Adrenal gland (tissue), 9 donors: ENCODE measurements at regions not wholly inside any gene's neighbourhood (a gene's known extent, or its start where the extent isn't known, plus 50 kb on each side); places are given as distances from the start of the nearest gene placed in this dataset.

Source experiments
- DNase-seq, 7 donors: peaks; one replicate each; pipeline ENCODE4 v3.0.0-alpha.2; 2019 to 2020
- H3K27ac ChIP-seq, 5 donors: fragments of 200-600 bp; sonication (generic) in 4 of 5; 1 replicate in 3 of 5; 2 replicates in 2 of 5; pipeline versions ENCODE4 v1.5.1 to v1.8.0; 2016 to 2020; ENCODE audit warnings: mild to moderate bottlenecking in 1 of 5
- H3K27me3 ChIP-seq: fragments of 200-600 bp; 2 replicates; pipeline ENCODE4 v1.8.0; 2021
- H3K36me3 ChIP-seq, 2 donors: fragments of 200-600 bp; replicated peaks in 1 of 2; 1 replicate in 1 of 2; 2 replicates in 1 of 2; pipeline versions ENCODE4 v1.5.1 to v1.8.0; 2018 to 2022
- H3K4me1 ChIP-seq, 2 donors: fragments of 200-600 bp; replicated peaks in 1 of 2; 1 replicate in 1 of 2; 2 replicates in 1 of 2; pipeline versions ENCODE4 v1.5.1 to v1.8.0; 2018 to 2021
- H3K4me3 ChIP-seq, 4 donors: fragments of 200-600 bp; sonication (generic) in 3 of 4; one replicate each; pipeline ENCODE4 v1.5.1; 2016 to 2018
- H3K9me3 ChIP-seq, 3 donors: fragments of 200-600 bp; sonication (generic) in 1 of 3; replicated peaks in 1 of 3; 1 replicate in 2 of 3; 2 replicates in 1 of 3; pipeline versions ENCODE4 v1.5.1 to v1.8.0; 2016 to 2021
- CTCF ChIP-seq, 6 experiments: fragments of 450-650 bp in 4 of 6; fragments of 200-600 bp in 2 of 6; sonication (generic) in 1 of 6; IDR thresholded peaks; 1 replicate in 5 of 6; 2 replicates in 1 of 6; pipeline versions ENCODE4 v1.5.1 to v1.8.0; 2016 to 2021; ENCODE audit warnings: antibody characterized with exemption in 6 of 6, mild to moderate bottlenecking in 2 of 6, moderate library complexity in 1 of 6
- POLR2A ChIP-seq, 2 donors: fragments of 450-650 bp; IDR thresholded peaks; one replicate each; pipeline ENCODE4 v1.6.1; 2017; ENCODE audit warnings: antibody characterized with exemption in 2 of 2, mild to moderate bottlenecking in 2 of 2, moderate library complexity in 1 of 2
- WGBS, 4 donors: extraction: QIAGEN DNeasy Blood & Tissue Kit in 2 of 4; methylation state at CpG; one replicate each; pipeline versions ENCODE4 v1.1.5 to v1.1.7; 2013 to 2017; 5-methylcytosine and 5-hydroxymethylcytosine counted together
- intact Hi-C, 2 donors: fragments of 100-400 bp; cut with DNase I; formaldehyde crosslinking; loops; one replicate each; pipeline versions ENCODE4 v1.14.1 to v1.15.0; 2022 to 2023
- donor health status: healthy with polysubstance abuse.
- donor health status: Bipolar disorder and iron deficiency.
- donor health status: DM: yes; HTN: yes; CAD: no.
- donor health status: DM: no; HTN: no; CAD: no.
- donor health status: DM: no; HTN: no; CAD: no.

- H3K9me3 ChIP-seq, result no peaks in the 10 kb centered on the region
- peaks cover 6% of the 10 kb centered on the region for H3K27me3 ChIP-seq
- TF ChIP-seq POLR2A (IDR thresholded peaks at IDR 0.05) (no peak), CTCF (IDR thresholded peaks at IDR 0.05) (no peak)
- H3K27ac ChIP-seq, result no peak overlapping the region
- 80 to 91% (median 87%) methylated on average over 6 of the region's 6 CpGs for WGBS, 4 donors
- H3K4me1 ChIP-seq, result no peaks in the 10 kb centered on the region
- DNase-seq, result no peak
- no peak overlapping the region for H3K4me3 ChIP-seq
- intact Hi-C loops, result no loop called here
- H3K36me3 ChIP-seq, result no peaks in the 10 kb centered on the region
These were observed 76.9 kb downstream of the BMP4 start for GRCh38 chr14:53879747-53880146.

GRCh38 chr14:53879022-53879686 is 77.5 kb downstream of the BMP4 start:
- H3K36me3 ChIP-seq, result no peaks in the 10 kb centered on the region
- DNase-seq, result no peak
- TF ChIP-seq POLR2A (IDR thresholded peaks at IDR 0.05) (no peak), CTCF (IDR thresholded peaks at IDR 0.05) (no peak)
- 70 to 78% (median 75%) methylated on average over 8 of the region's 8 CpGs for WGBS, 4 donors
- no peak overlapping the region for H3K27ac ChIP-seq
- H3K27me3 ChIP-seq, result peaks cover 6% of the 10 kb centered on the region
- no peaks in the 10 kb centered on the region for H3K4me1 ChIP-seq
- H3K9me3 ChIP-seq, result no peaks in the 10 kb centered on the region
- no peak overlapping the region for H3K4me3 ChIP-seq
- intact Hi-C loops, result no loop called here

- TF ChIP-seq CTCF (IDR thresholded peaks at IDR 0.05) (no peak), POLR2A (IDR thresholded peaks at IDR 0.05) (no peak)
- H3K4me1 ChIP-seq, result no peaks in the 10 kb centered on the region
- no peaks in the 10 kb centered on the region for H3K27me3 ChIP-seq
- WGBS, 4 donors, result 72 to 91% (median 87%) methylated on average over 2 of the region's 2 CpGs
- H3K36me3 ChIP-seq, result no peaks in the 10 kb centered on the region
- intact Hi-C loops, result no loop called here
- H3K27ac ChIP-seq, result no peak overlapping the region
- H3K4me3 ChIP-seq, result no peak overlapping the region
- no peak for DNase-seq
- no peaks in the 10 kb centered on the region for H3K9me3 ChIP-seq
These were observed 81.2 kb downstream of the BMP4 start for GRCh38 chr14:53875324-53875897.

- no peaks in the 10 kb centered on the region for H3K27me3 ChIP-seq
- no peak overlapping the region for H3K27ac ChIP-seq
- H3K4me3 ChIP-seq, result no peak overlapping the region
- intact Hi-C loops, result no loop called here
- no peaks in the 10 kb centered on the region for H3K9me3 ChIP-seq
- no peaks in the 10 kb centered on the region for H3K4me1 ChIP-seq
- 57 to 71% (median 69%) methylated on average over 3 of the region's 3 CpGs for WGBS, 4 donors
- no peak for DNase-seq
- H3K36me3 ChIP-seq, result no peaks in the 10 kb centered on the region
- TF ChIP-seq POLR2A (IDR thresholded peaks at IDR 0.05) (no peak), CTCF (IDR thresholded peaks at IDR 0.05) (no peak)
These were observed 81.9 kb downstream of the BMP4 start for GRCh38 chr14:53874704-53875103.
